ENCODE measurements at regions not wholly inside any gene's neighbourhood (a gene's known extent, or its start where the extent isn't known, plus 50 kb on each side); places are given as distances from the start of the nearest gene placed in this dataset.

DNA sequence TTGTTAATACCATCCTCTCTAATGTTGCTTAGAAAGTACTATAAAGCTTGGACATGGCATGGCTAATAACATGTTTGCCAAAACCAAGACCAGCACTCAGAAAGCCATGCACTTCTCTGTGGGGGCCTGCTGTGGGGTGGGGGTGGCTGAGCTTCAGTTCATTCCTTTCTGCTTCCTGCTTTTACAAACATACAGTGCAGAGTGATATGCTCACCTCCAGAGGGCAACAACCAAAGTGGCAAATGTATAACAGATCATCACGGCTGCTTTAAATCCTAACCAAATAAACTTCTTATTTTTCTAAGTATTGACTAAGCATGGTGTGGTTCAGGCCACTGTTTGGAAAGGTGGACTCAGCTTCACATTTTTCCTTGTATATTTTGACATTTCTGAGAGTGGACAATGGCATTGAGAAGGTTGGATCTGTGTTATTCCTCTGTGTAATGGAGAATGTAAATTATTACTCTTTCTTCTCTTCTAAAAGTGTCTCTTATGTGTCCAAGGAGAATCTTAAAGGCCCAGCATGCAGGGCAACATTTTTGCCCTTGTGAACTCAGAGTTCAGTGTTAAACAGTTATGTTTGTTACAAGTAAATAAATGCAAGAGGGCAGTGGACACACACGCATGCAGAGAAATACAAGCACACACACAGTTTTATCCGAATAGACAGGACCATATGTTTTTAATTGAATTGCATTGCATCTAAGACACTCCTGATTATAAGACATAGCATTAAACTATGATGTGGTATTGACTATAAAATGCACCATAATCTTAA is 186.1 kb downstream of the HERPUD2 start:
- no TSS peak for BruUV-seq (replicated peaks)
- H3K27me3 Mint-ChIP-seq (ENCODE audit: insufficient read depth, unreplicated experiment): peaks cover 26% of the 10 kb centered on the region
- CTCF ChIA-PET: interaction anchor here (0.6 to 3.4 kb wide), 3 partner anchors 12 to 283 kb away, joined by 3 to 22 read pairs (median 3); no protein-coding TSS in a partner anchor
- TF ChIP-seq, protein P1, sequence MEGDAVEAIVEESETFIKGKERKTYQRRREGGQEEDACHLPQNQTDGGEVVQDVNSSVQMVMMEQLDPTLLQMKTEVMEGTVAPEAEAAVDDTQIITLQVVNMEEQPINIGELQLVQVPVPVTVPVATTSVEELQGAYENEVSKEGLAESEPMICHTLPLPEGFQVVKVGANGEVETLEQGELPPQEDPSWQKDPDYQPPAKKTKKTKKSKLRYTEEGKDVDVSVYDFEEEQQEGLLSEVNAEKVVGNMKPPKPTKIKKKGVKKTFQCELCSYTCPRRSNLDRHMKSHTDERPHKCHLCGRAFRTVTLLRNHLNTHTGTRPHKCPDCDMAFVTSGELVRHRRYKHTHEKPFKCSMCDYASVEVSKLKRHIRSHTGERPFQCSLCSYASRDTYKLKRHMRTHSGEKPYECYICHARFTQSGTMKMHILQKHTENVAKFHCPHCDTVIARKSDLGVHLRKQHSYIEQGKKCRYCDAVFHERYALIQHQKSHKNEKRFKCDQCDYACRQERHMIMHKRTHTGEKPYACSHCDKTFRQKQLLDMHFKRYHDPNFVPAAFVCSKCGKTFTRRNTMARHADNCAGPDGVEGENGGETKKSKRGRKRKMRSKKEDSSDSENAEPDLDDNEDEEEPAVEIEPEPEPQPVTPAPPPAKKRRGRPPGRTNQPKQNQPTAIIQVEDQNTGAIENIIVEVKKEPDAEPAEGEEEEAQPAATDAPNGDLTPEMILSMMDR (IDR thresholded peaks at IDR 0.05; ENCODE audit: unreplicated experiment): no peak
- DNase-seq (ENCODE audit: unreplicated experiment): no peak
- POLR2A ChIA-PET: no interaction called here
- intact Hi-C loops (cut with micrococcal nuclease): no loop called here
- no peaks in the 10 kb centered on the region for H3K36me3 Mint-ChIP-seq (ENCODE audit: insufficient read depth, unreplicated experiment)
- no peaks in the 10 kb centered on the region for H3K4me1 Mint-ChIP-seq (ENCODE audit: insufficient read depth, unreplicated experiment)
- no peak overlapping the region for H3K4me3 Mint-ChIP-seq (ENCODE audit: unreplicated experiment)
- H3K9me3 Mint-ChIP-seq (ENCODE audit: unreplicated experiment): no peaks in the 10 kb centered on the region
- no peak overlapping the region for H3K27ac Mint-ChIP-seq (ENCODE audit: low read depth, unreplicated experiment)

DNA sequence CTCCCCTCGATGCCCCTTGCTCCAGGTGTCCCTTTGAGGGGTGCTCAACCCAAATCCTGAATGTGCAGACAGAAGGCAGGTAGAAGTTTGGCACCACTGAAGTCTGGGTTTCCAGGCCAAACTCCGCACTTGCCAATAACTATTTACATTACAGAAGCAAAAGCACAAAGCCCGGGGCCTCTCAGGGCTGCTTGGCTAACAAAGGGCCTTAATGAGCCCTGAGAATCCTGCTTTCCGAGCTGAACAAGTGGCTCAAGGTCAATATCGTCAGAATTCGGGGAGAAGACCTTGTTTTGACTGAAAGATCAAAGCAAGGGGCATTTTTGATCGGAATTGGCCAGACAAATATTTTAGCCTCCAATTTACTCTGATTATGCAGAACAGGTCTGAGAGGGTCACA is 189.9 kb downstream of the HERPUD2 start:
- DNase-seq (ENCODE audit: unreplicated experiment): no peak
- intact Hi-C loops (cut with micrococcal nuclease): no loop called here

DNA sequence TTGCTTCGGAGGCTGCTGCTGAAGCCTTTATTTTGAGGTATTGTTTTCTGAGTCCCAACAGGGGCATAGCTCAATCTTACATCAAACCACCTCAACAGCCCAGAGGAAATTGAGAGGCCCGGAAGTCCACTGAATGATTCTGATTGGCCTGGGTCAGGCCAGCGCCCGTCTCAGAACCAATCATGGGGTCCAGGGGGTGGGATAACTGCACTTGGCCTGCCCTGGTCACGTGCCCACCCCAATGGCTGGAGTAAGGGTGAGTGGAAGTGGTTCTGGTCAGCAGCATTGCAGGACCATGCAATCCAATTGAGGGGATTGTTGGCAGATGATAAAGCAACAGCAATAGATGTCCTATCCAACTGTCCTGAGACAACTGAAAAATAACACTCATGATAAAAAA is 190.6 kb downstream of the HERPUD2 start:
- H3K27ac Mint-ChIP-seq (ENCODE audit: low read depth, unreplicated experiment): no peak overlapping the region
- DNase-seq (ENCODE audit: unreplicated experiment): no peak
- peaks cover 13% of the 10 kb centered on the region for H3K27me3 Mint-ChIP-seq (ENCODE audit: insufficient read depth, unreplicated experiment)
- H3K9me3 Mint-ChIP-seq (ENCODE audit: unreplicated experiment): no peaks in the 10 kb centered on the region
- ChIA-PET CTCF (no interaction called here), POLR2A (no interaction called here)
- TF ChIP-seq, protein P1 (IDR thresholded peaks at IDR 0.05; ENCODE audit: unreplicated experiment): no peak
- no TSS peak for BruUV-seq (replicated peaks)
- H3K36me3 Mint-ChIP-seq (ENCODE audit: insufficient read depth, unreplicated experiment): no peaks in the 10 kb centered on the region
- H3K4me3 Mint-ChIP-seq (ENCODE audit: unreplicated experiment): no peak overlapping the region
- intact Hi-C loops (cut with micrococcal nuclease): no loop called here
- H3K4me1 Mint-ChIP-seq (ENCODE audit: insufficient read depth, unreplicated experiment): no peaks in the 10 kb centered on the region

More for the DNA sequence above, 189.9 kb downstream of the HERPUD2 start:
- POLR2A ChIA-PET: no interaction called here
- H3K27me3 Mint-ChIP-seq (ENCODE audit: insufficient read depth, unreplicated experiment): peaks cover 9% of the 10 kb centered on the region
- no peak overlapping the region for H3K4me3 Mint-ChIP-seq (ENCODE audit: unreplicated experiment)
- CTCF ChIA-PET: interaction anchor here (0.6 kb wide), 1 partner anchor 17 kb away, joined by 3 read pairs; no protein-coding TSS in a partner anchor
- BruUV-seq (replicated peaks): no TSS peak
- no peak overlapping the region for H3K27ac Mint-ChIP-seq (ENCODE audit: low read depth, unreplicated experiment)
- H3K36me3 Mint-ChIP-seq (ENCODE audit: insufficient read depth, unreplicated experiment): no peaks in the 10 kb centered on the region
- H3K4me1 Mint-ChIP-seq (ENCODE audit: insufficient read depth, unreplicated experiment): no peaks in the 10 kb centered on the region
- H3K9me3 Mint-ChIP-seq (ENCODE audit: unreplicated experiment): no peaks in the 10 kb centered on the region
- TF ChIP-seq, protein P1 (IDR thresholded peaks at IDR 0.05; ENCODE audit: unreplicated experiment): no peak

DNA sequence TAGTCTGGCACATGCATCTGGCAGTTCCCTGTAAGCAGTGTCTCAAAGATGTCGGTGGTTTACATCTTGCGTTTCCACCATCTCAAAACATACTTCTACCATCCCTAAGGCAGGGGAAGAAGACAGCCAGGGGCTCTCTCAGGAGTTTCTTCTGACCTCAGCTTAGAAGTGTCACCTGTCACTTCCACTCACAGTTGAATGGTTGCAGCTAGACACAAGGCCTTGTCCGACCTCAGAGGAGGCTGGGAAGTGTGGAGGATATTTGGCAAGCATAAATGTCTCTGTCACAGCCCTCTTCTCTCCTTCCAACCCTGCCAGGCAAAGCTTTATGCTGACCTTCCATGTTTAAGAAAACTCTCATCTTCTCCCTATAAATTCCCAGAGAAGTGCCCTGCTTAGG is 193.3 kb downstream of the HERPUD2 start:
- DNase-seq (ENCODE audit: unreplicated experiment): no peak
- Mint-ChIP-seq H3K4me3 (ENCODE audit: unreplicated experiment) (no peak overlapping the region), H3K27ac (ENCODE audit: low read depth, unreplicated experiment) (no peak overlapping the region), H3K36me3 (ENCODE audit: insufficient read depth, unreplicated experiment) (no peaks in the 10 kb centered on the region), H3K9me3 (ENCODE audit: unreplicated experiment) (peaks cover 5% of the 10 kb centered on the region), H3K27me3 (ENCODE audit: insufficient read depth, unreplicated experiment) (peaks cover 23% of the 10 kb centered on the region), H3K4me1 (ENCODE audit: insufficient read depth, unreplicated experiment) (no peaks in the 10 kb centered on the region)
- intact Hi-C loops (cut with micrococcal nuclease): no loop called here
- TF ChIP-seq, protein P1 (IDR thresholded peaks at IDR 0.05; ENCODE audit: unreplicated experiment): no peak
- ChIA-PET POLR2A (no interaction called here), CTCF (interaction anchor here (1.0 to 3.8 kb wide), 2 partner anchors 18 to 77 kb away, joined by 3 to 10 read pairs; no protein-coding TSS in a partner anchor)
- no TSS peak for BruUV-seq (replicated peaks)
